GM23338 (cell line): ENCODE measurements at regions not wholly inside any gene's neighbourhood (a gene's known extent, or its start where the extent isn't known, plus 50 kb on each side); places are given as distances from the start of the nearest gene placed in this dataset.
"Not testable (repeated sequence)": the region's sequence is repeated elsewhere in the genome, so short reads cannot be mapped to it uniquely, and the experiment has no call there.

ENCODE experiments used
- ATAC-seq: fragments of 200-7000 bp; cut with Tn5 transposase; 3 replicates; pipeline ENCODE4 v1.9.1; 2020
- DNase-seq: peaks from one replicate; pipeline ENCODE4 v3.0.0-alpha.2; 2015; ENCODE audit warnings: low spot score
- H2AFZ ChIP-seq: fragments of 200-600 bp; sonication (generic); 2 replicates; pipeline ENCODE4 v1.8.0; 2016; ENCODE audit warnings: antibody characterized with exemption, mild to moderate bottlenecking, moderate library complexity
- H3F3A ChIP-seq: fragments of 200-600 bp; sonication (generic); replicated peaks from 2 replicates; pipeline ENCODE4 v1.8.0; 2017; ENCODE audit warnings: antibody characterized with exemption, mixed run types, low read depth
- H3K27ac ChIP-seq: fragments of 200-600 bp; sonication (generic); 2 replicates; pipeline ENCODE4 v1.6.1; 2016; ENCODE audit warnings: low read depth
- H3K27me3 ChIP-seq: fragments of 200-600 bp; sonication (generic); 2 replicates; pipeline ENCODE4 v1.8.0; 2016; ENCODE audit warnings: mild to moderate bottlenecking, mixed run types, moderate library complexity; ENCODE audit not compliant: insufficient read depth
- H3K36me3 ChIP-seq: fragments of 200-600 bp; sonication (generic); 2 replicates; pipeline ENCODE4 v1.8.0; 2016; ENCODE audit warnings: mild to moderate bottlenecking; ENCODE audit not compliant: insufficient read depth
- H3K4me1 ChIP-seq: fragments of 200-600 bp; sonication (generic); 2 replicates; pipeline ENCODE4 v1.8.0; 2016; ENCODE audit warnings: mild to moderate bottlenecking, moderate library complexity; ENCODE audit not compliant: insufficient read depth
- H3K4me2 ChIP-seq: fragments of 200-600 bp; sonication (generic); 2 replicates; pipeline ENCODE4 v1.7.1; 2017; ENCODE audit warnings: mixed run types
- H3K4me3 ChIP-seq: fragments of 200-600 bp; sonication (generic); 2 replicates; pipeline ENCODE4 v1.6.1; 2016; ENCODE audit warnings: mixed run types
- H3K79me2 ChIP-seq: fragments of 200-600 bp; sonication (generic); replicated peaks from 2 replicates; pipeline ENCODE4 v1.8.0; 2017; ENCODE audit warnings: mild to moderate bottlenecking; ENCODE audit not compliant: insufficient read depth
- H3K9me2 ChIP-seq: fragments of 200-600 bp; sonication (generic); 2 replicates; pipeline ENCODE4 v1.8.0; 2017; ENCODE audit not compliant: insufficient read depth
- H4K20me1 ChIP-seq: fragments of 200-600 bp; sonication (generic); replicated peaks from 2 replicates; pipeline ENCODE4 v1.8.0; 2017; ENCODE audit warnings: mild to moderate bottlenecking; ENCODE audit not compliant: insufficient read depth
- H3K27ac Mint-ChIP-seq: 2 replicates; pipeline ENCODE4 v1.8.0; 2020; ENCODE audit warnings: inconsistent platforms, mild to moderate bottlenecking, moderate library complexity, mixed read lengths
- H3K27me3 Mint-ChIP-seq: 3 replicates; pipeline ENCODE4 v1.8.0; 2022; ENCODE audit warnings: low read depth, mild to moderate bottlenecking, moderate library complexity, mixed read lengths, inconsistent platforms; ENCODE audit not compliant: insufficient read depth, poor library complexity
- H3K36me3 Mint-ChIP-seq: 3 replicates; pipeline ENCODE4 v1.8.0; 2021; ENCODE audit warnings: low read depth, mild to moderate bottlenecking, inconsistent platforms, moderate library complexity, mixed read lengths
- H3K4me1 Mint-ChIP-seq: 3 replicates; pipeline ENCODE4 v1.8.0; 2020; ENCODE audit warnings: mild to moderate bottlenecking, inconsistent platforms, mixed read lengths
- H3K4me3 Mint-ChIP-seq: 3 replicates; pipeline ENCODE4 v1.8.0; 2021; ENCODE audit warnings: moderate library complexity, mild to moderate bottlenecking, inconsistent platforms, mixed read lengths
- H3K9me3 Mint-ChIP-seq: 3 replicates; pipeline ENCODE4 v1.8.0; 2020; ENCODE audit warnings: moderate library complexity, mild to moderate bottlenecking, inconsistent platforms, mixed read lengths

- H3F3A ChIP-seq, H3K27ac Mint-ChIP-seq, H4K20me1 ChIP-seq, H3K27ac ChIP-seq, H3K36me3 ChIP-seq, H2AFZ ChIP-seq, H3K9me2 ChIP-seq, DNase-seq, H3K9me3 Mint-ChIP-seq, H3K27me3 Mint-ChIP-seq, H3K4me1 ChIP-seq, ATAC-seq, H3K36me3 Mint-ChIP-seq, H3K4me1 Mint-ChIP-seq, H3K4me3 Mint-ChIP-seq, H3K79me2 ChIP-seq, H3K4me3 ChIP-seq, H3K27me3 ChIP-seq, H3K4me2 ChIP-seq: not testable (repeated sequence)
Observed at GRCh38 chr9:38875616-38876015, 155.7 kb upstream of the FAM240B start.

- not testable (repeated sequence) for H3K4me2 ChIP-seq, H3K9me3 Mint-ChIP-seq, H3K4me3 ChIP-seq, H4K20me1 ChIP-seq, DNase-seq, H3K36me3 Mint-ChIP-seq, ATAC-seq, H3K9me2 ChIP-seq, H3K27me3 ChIP-seq, H3K27ac Mint-ChIP-seq, H3K27ac ChIP-seq, H3K4me3 Mint-ChIP-seq, H3K4me1 Mint-ChIP-seq, H3F3A ChIP-seq, H3K36me3 ChIP-seq, H3K79me2 ChIP-seq, H2AFZ ChIP-seq, H3K27me3 Mint-ChIP-seq, H3K4me1 ChIP-seq
Observed at GRCh38 chr9:38871282-38871940, 151.5 kb upstream of the FAM240B start.

- not testable (repeated sequence) for H3K27me3 Mint-ChIP-seq, H4K20me1 ChIP-seq, H3K36me3 ChIP-seq, H2AFZ ChIP-seq, H3K36me3 Mint-ChIP-seq, H3K4me1 ChIP-seq, H3K4me3 ChIP-seq, H3K79me2 ChIP-seq, H3K4me2 ChIP-seq, H3K9me2 ChIP-seq, DNase-seq, H3K27ac ChIP-seq, H3K4me3 Mint-ChIP-seq, H3F3A ChIP-seq, H3K9me3 Mint-ChIP-seq, H3K27me3 ChIP-seq, H3K27ac Mint-ChIP-seq, H3K4me1 Mint-ChIP-seq
- ATAC-seq, result peak; percentile 69
Observed at GRCh38 chr9:38859827-38860226, 139.9 kb upstream of the FAM240B start.

GRCh38 chr9:38848966-38849365 is 129.0 kb upstream of the FAM240B start:
- not testable (repeated sequence) for H3K36me3 Mint-ChIP-seq, H3K36me3 ChIP-seq, H3K27me3 Mint-ChIP-seq, H3K4me3 Mint-ChIP-seq, H3K4me1 ChIP-seq, H3K27ac Mint-ChIP-seq, H3K27ac ChIP-seq, DNase-seq, H2AFZ ChIP-seq, H3K27me3 ChIP-seq, H3K9me2 ChIP-seq, H3K9me3 Mint-ChIP-seq, H3K79me2 ChIP-seq, H4K20me1 ChIP-seq, H3K4me3 ChIP-seq, H3F3A ChIP-seq, H3K4me1 Mint-ChIP-seq, H3K4me2 ChIP-seq
- ATAC-seq, result peak; percentile 85

GRCh38 chr9:38840213-38840612 is 120.3 kb upstream of the FAM240B start:
- H3F3A ChIP-seq, H3K9me2 ChIP-seq, H3K36me3 Mint-ChIP-seq, H3K27ac ChIP-seq, H3K4me2 ChIP-seq, H3K27me3 ChIP-seq, H3K27ac Mint-ChIP-seq, H3K4me3 Mint-ChIP-seq, ATAC-seq, H3K4me3 ChIP-seq, H3K9me3 Mint-ChIP-seq, H4K20me1 ChIP-seq, H3K4me1 Mint-ChIP-seq, H3K79me2 ChIP-seq, DNase-seq, H3K27me3 Mint-ChIP-seq, H2AFZ ChIP-seq, H3K4me1 ChIP-seq, H3K36me3 ChIP-seq: not testable (repeated sequence)

GRCh38 chr9:38833706-38834105 is 113.8 kb upstream of the FAM240B start:
- H3K79me2 ChIP-seq, H3K27me3 ChIP-seq, H3K4me1 Mint-ChIP-seq, H3K4me2 ChIP-seq, ATAC-seq, DNase-seq, H3K9me2 ChIP-seq, H4K20me1 ChIP-seq, H3K27me3 Mint-ChIP-seq, H3K9me3 Mint-ChIP-seq, H3K4me3 Mint-ChIP-seq, H3F3A ChIP-seq, H3K27ac ChIP-seq, H3K4me1 ChIP-seq, H3K36me3 ChIP-seq, H3K4me3 ChIP-seq, H3K36me3 Mint-ChIP-seq, H3K27ac Mint-ChIP-seq, H2AFZ ChIP-seq: not testable (repeated sequence)

- not testable (repeated sequence) for H3K4me3 ChIP-seq, H3K36me3 Mint-ChIP-seq, H3K36me3 ChIP-seq, H3K9me3 Mint-ChIP-seq, H3K27me3 ChIP-seq, H3K4me2 ChIP-seq, H3K4me3 Mint-ChIP-seq, H3K79me2 ChIP-seq, ATAC-seq, H3K27ac Mint-ChIP-seq, DNase-seq, H3K27me3 Mint-ChIP-seq, H3K9me2 ChIP-seq, H4K20me1 ChIP-seq, H3K27ac ChIP-seq, H3K4me1 Mint-ChIP-seq, H3K4me1 ChIP-seq, H3F3A ChIP-seq, H2AFZ ChIP-seq
Observed at GRCh38 chr9:38813855-38814254, 93.9 kb upstream of the FAM240B start.
